H1 (cell line): ENCODE measurements at regions not wholly inside any gene's neighbourhood (a gene's known extent, or its start where the extent isn't known, plus 50 kb on each side); places are given as distances from the start of the nearest gene placed in this dataset.

ENCODE experiments used
- CHD1 ChIP-seq: IDR thresholded peaks from 2 replicates; pipeline ENCODE4 v1.6.1; 2012; ENCODE audit warnings: low read depth, low read length, improper control_type of control experiment
- EP300 ChIP-seq, 2 experiments: IDR thresholded peaks; 1 replicate in 1 of 2; 2 replicates in 1 of 2; pipeline ENCODE4 v1.6.1; 2011 to 2012; ENCODE audit warnings: low read depth in 2 of 2, low read length in 2 of 2, mild to moderate bottlenecking in 2 of 2, borderline replicate concordance in 1 of 2, inconsistent platforms in 1 of 2, moderate library complexity in 1 of 2
- MAX ChIP-seq: IDR thresholded peaks from 2 replicates; pipeline ENCODE4 v1.6.1; 2012; ENCODE audit warnings: inconsistent platforms
- SIX5 ChIP-seq: IDR thresholded peaks from 2 replicates; pipeline ENCODE4 v1.6.1; 2011; ENCODE audit warnings: mild to moderate bottlenecking, low read depth, low read length
- TAF1 ChIP-seq: IDR thresholded peaks from 2 replicates; pipeline ENCODE4 v1.6.1; 2011; ENCODE audit warnings: mild to moderate bottlenecking, low read depth, low read length
- YY1 ChIP-seq: IDR thresholded peaks from 2 replicates; pipeline ENCODE4 v1.6.1; 2011; ENCODE audit warnings: low read depth, mild to moderate bottlenecking, low read length

- no peak for TF ChIP-seq SIX5
- TF ChIP-seq EP300 (IDR thresholded peaks at IDR 0.05; ENCODE audit: borderline replicate concordance in 1 of 2, low read depth in 2 of 2, low read length in 2 of 2): no peak
- TF ChIP-seq CHD1: no peak
- TF ChIP-seq YY1: no peak
- TF ChIP-seq MAX: no peak
- no peak for TF ChIP-seq TAF1
These were observed 156.6 kb upstream of the AFDN start for GRCh38 chr6:167669870-167670802.
